SK-N-SH (cell line): ENCODE measurements at regions not wholly inside any gene's neighbourhood (a gene's known extent, or its start where the extent isn't known, plus 50 kb on each side); places are given as distances from the start of the nearest gene placed in this dataset.
A peak's percentile ranks its signal among the peaks of the same experiment; 100 is the strongest.

Source experiments
- CTCF ChIA-PET: fragments of 300-600, 350-600 bp; formaldehyde crosslinking; extraction: SDS; loops from one replicate; lab custom pipeline; 2021; lab: Yijun Ruan, JAX
- POLR2A ChIA-PET: fragments of 350-600 bp; sonication (Branson Sonifier 250); formaldehyde crosslinking; extraction: SDS; loops from one replicate; lab custom pipeline; 2020; ENCODE audit warnings: antibody characterized with exemption, inconsistent platforms; lab: Yijun Ruan, JAX
- DNase-seq: peaks from one replicate; pipeline ENCODE4 v3.0.0; 2012
- H2AFZ ChIP-seq: fragments of 200-600 bp; sonication (generic); 2 replicates; pipeline ENCODE4 v1.8.1; 2016; ENCODE audit warnings: antibody characterized with exemption, mild to moderate bottlenecking, low read depth
- H3F3A ChIP-seq: fragments of 200-600 bp; sonication (generic); replicated peaks from 2 replicates; pipeline ENCODE3; 2016; ENCODE audit warnings: antibody characterized with exemption, mild to moderate bottlenecking; ENCODE audit not compliant: insufficient read depth
- H3K27ac ChIP-seq, 2 experiments: fragments of 200-500 bp in 1 of 2; fragments of 200-600 bp in 1 of 2; sonication (Bioruptor generic) in 1 of 2; sonication (generic), shearing (Covaris generic) in 1 of 2; 2 replicates each; pipeline versions ENCODE4 v1.5.1 to v1.6.1; 2014 to 2016; ENCODE audit warnings: low read depth in 2 of 2, inconsistent platforms in 1 of 2, low read length in 1 of 2, mild to moderate bottlenecking in 1 of 2, mixed read lengths in 1 of 2
- H3K27me3 ChIP-seq: fragments of 200-600 bp; sonication (generic), shearing (Covaris generic); 2 replicates; pipeline ENCODE4 v1.6.1; 2016; ENCODE audit warnings: mixed run types; ENCODE audit not compliant: insufficient read depth
- H3K36me3 ChIP-seq, 2 experiments: fragments of 200-500 bp in 1 of 2; fragments of 200-600 bp in 1 of 2; sonication (Bioruptor generic) in 1 of 2; sonication (generic) in 1 of 2; replicated peaks in 1 of 2; 2 replicates each; pipeline versions ENCODE3 to v1.5.1; 2014 to 2016; ENCODE audit warnings: low read length in 1 of 2, mild to moderate bottlenecking in 1 of 2; ENCODE audit not compliant: insufficient read depth in 2 of 2, control insufficient read depth in 1 of 2
- H3K4me1 ChIP-seq, 2 experiments: fragments of 200-500 bp in 1 of 2; fragments of 200-600 bp in 1 of 2; sonication (Bioruptor generic) in 1 of 2; sonication (generic), shearing (Covaris generic) in 1 of 2; 2 replicates each; pipeline versions ENCODE4 v1.5.1 to v1.6.1; 2014 to 2016; ENCODE audit warnings: low read depth in 1 of 2, low read length in 1 of 2, mixed run types in 1 of 2; ENCODE audit not compliant: insufficient read depth in 2 of 2, control insufficient read depth in 1 of 2
- H3K4me2 ChIP-seq: fragments of 200-600 bp; sonication (generic), shearing (Covaris generic); 2 replicates; pipeline ENCODE4 v1.6.1; 2017; ENCODE audit warnings: mixed run types
- H3K4me3 ChIP-seq, 2 experiments: fragments of 200-500 bp in 1 of 2; fragments of 200-600 bp in 1 of 2; sonication (Bioruptor generic) in 1 of 2; sonication (generic), shearing (Covaris generic) in 1 of 2; 2 replicates each; pipeline versions ENCODE4 v1.5.1 to v1.8.1; 2014 to 2016; ENCODE audit warnings: low read depth in 2 of 2, inconsistent platforms in 1 of 2, low read length in 1 of 2, mild to moderate bottlenecking in 1 of 2, mixed read lengths in 1 of 2, moderate library complexity in 1 of 2
- H3K79me2 ChIP-seq: fragments of 200-600 bp; sonication (generic); 2 replicates; pipeline ENCODE4 v1.8.1; 2017; ENCODE audit warnings: mild to moderate bottlenecking; ENCODE audit not compliant: insufficient read depth
- H3K9ac ChIP-seq: fragments of 200-600 bp; sonication (generic); 2 replicates; pipeline ENCODE4 v1.6.1; 2017; ENCODE audit warnings: mixed run types
- H3K9me2 ChIP-seq: fragments of 200-600 bp; sonication (generic); 2 replicates; pipeline ENCODE4 v1.6.1; 2017; ENCODE audit warnings: mixed run types
- H3K9me3 ChIP-seq: fragments of 200-600 bp; sonication (generic); 2 replicates; pipeline ENCODE4 v1.6.1; 2017; ENCODE audit warnings: mixed run types, mild to moderate bottlenecking, moderate library complexity
- H4K20me1 ChIP-seq: fragments of 200-600 bp; sonication (generic); 2 replicates; pipeline ENCODE4 v1.6.1; 2017; ENCODE audit warnings: mild to moderate bottlenecking, mixed run types; ENCODE audit not compliant: insufficient read depth
- EP300 ChIP-seq, 2 experiments: IDR thresholded peaks; 2 replicates each; pipeline versions ENCODE4 v1.4.0 to v1.6.1; 2012; ENCODE audit warnings: borderline replicate concordance in 1 of 2, low read depth in 1 of 2, low read length in 1 of 2
- FOXJ3 ChIP-seq: sonication (generic); formaldehyde crosslinking; IDR thresholded peaks from 2 replicates; pipeline ENCODE4 v1.5.1; 2020; ENCODE audit warnings: mild to moderate bottlenecking, missing genetic modification reagents
- MXI1 ChIP-seq: IDR thresholded peaks from 2 replicates; pipeline ENCODE4 v1.6.1; 2012; ENCODE audit warnings: mild to moderate bottlenecking, low read depth, low read length, improper control_type of control experiment
- NFIC ChIP-seq: IDR thresholded peaks from 2 replicates; pipeline ENCODE4 v1.4.0; 2012; ENCODE audit warnings: borderline replicate concordance
- NRF1 ChIP-seq: IDR thresholded peaks from 2 replicates; pipeline ENCODE4 v1.6.1; 2012; ENCODE audit warnings: low read depth, mild to moderate bottlenecking, low read length
- PBX3 ChIP-seq: IDR thresholded peaks from 2 replicates; pipeline ENCODE4; 2012
- RAD21 ChIP-seq: IDR thresholded peaks from 2 replicates; pipeline ENCODE4 v1.6.1; 2012; ENCODE audit warnings: mild to moderate bottlenecking, low read length
- TAF1 ChIP-seq: IDR thresholded peaks from 2 replicates; pipeline ENCODE4 v1.6.1; 2012; ENCODE audit warnings: low read depth, mild to moderate bottlenecking, low read length, moderate library complexity, borderline replicate concordance
- TCF12 ChIP-seq: IDR thresholded peaks from 2 replicates; pipeline ENCODE4 v1.4.0; 2012
- USF1 ChIP-seq: IDR thresholded peaks from 2 replicates; pipeline ENCODE4 v1.4.0; 2012; ENCODE audit warnings: low read depth, borderline replicate concordance
- WGBS: methylation state at CpG from one replicate; pipeline ENCODE4 v1.1.6; 2017; ENCODE audit warnings: low lambda C conversion rate; 5-methylcytosine and 5-hydroxymethylcytosine counted together

GRCh38 chr11:130691581-130691980 is 224.7 kb downstream of the SNX19 start:
- WGBS: 87% methylated on average over 2 of the region's 2 CpGs
- no peak overlapping the region for H3K9ac ChIP-seq
- POLR2A ChIA-PET: no interaction called here

GRCh38 chr11:130692220-130692619 is 224.1 kb downstream of the SNX19 start:
- Histone ChIP-seq H4K20me1 (no peaks in the 10 kb centered on the region), H3K9ac (no peak overlapping the region), H3F3A (no peaks in the 10 kb centered on the region), H3K9me2 (no peaks in the 10 kb centered on the region), H3K36me3 (no peaks in the 10 kb centered on the region), H3K79me2 (no peaks in the 10 kb centered on the region), H3K4me1 (no peaks in the 10 kb centered on the region), H3K27me3 (no peaks in the 10 kb centered on the region), H3K9me3 (no peaks in the 10 kb centered on the region), H3K4me2 (no peak overlapping the region), H3K4me3 (no peak overlapping the region), H3K27ac (no peak overlapping the region; a peak in 1 of 4 replicates), H2AFZ (no peak overlapping the region)
- POLR2A ChIA-PET: no interaction called here
- WGBS: 49% methylated on average over 4 of the region's 4 CpGs
- TF ChIP-seq PBX3 (peak; percentile 64; the same call in 1 of the 2 replicates), FOXJ3 (CRISPR knock-in tag) (no peak), TCF12 (peak; percentile 85)
- CTCF ChIA-PET: interaction anchor here (2.2 kb wide), 1 partner anchor 257 kb away, joined by 6 read pairs; no protein-coding TSS in a partner anchor
- peak; percentile 23 for DNase-seq

More at GRCh38 chr11:130691581-130691980, 224.7 kb downstream of the SNX19 start:
- Histone ChIP-seq H3K27ac (no peak overlapping the region; a peak in 1 of 4 replicates), H3K79me2 (no peaks in the 10 kb centered on the region), H3F3A (no peaks in the 10 kb centered on the region), H2AFZ (no peak overlapping the region), H3K4me2 (no peak overlapping the region), H3K4me1 (no peaks in the 10 kb centered on the region), H3K27me3 (no peaks in the 10 kb centered on the region), H4K20me1 (no peaks in the 10 kb centered on the region), H3K36me3 (no peaks in the 10 kb centered on the region), H3K4me3 (no peak overlapping the region), H3K9me2 (no peaks in the 10 kb centered on the region), H3K9me3 (no peaks in the 10 kb centered on the region; the same call in 1 of the 2 replicates)
- no peak for DNase-seq
- no peak for TF ChIP-seq EP300 (IDR thresholded peaks at IDR 0.05; ENCODE audit: borderline replicate concordance in 1 of 2, low read depth in 1 of 2, low read length in 1 of 2)
- TF ChIP-seq TAF1: no peak
- TF ChIP-seq NRF1: no peak
- TF ChIP-seq TCF12: no peak
- TF ChIP-seq RAD21: no peak
- TF ChIP-seq USF1: no peak
- no peak for TF ChIP-seq PBX3
- no peak for TF ChIP-seq NFIC
- no peak for TF ChIP-seq MXI1
- CTCF ChIA-PET: interaction anchor here (2.2 kb wide), 1 partner anchor 257 kb away, joined by 6 read pairs; no protein-coding TSS in a partner anchor
